ENCODE measurements at regions not wholly inside any gene's neighbourhood (a gene's known extent, or its start where the extent isn't known, plus 50 kb on each side); places are given as distances from the start of the nearest gene placed in this dataset.
"Not testable (repeated sequence)": the region's sequence is repeated elsewhere in the genome, so short reads cannot be mapped to it uniquely, and the experiment has no call there.

GRCh38 chr7:68235937-68236336 is 1239.3 kb downstream of the TYW1 start:
- H3K27ac Mint-ChIP-seq: no peak overlapping the region
- no peak overlapping the region for H3K4me3 Mint-ChIP-seq
- intact Hi-C loops (cut with micrococcal nuclease): no loop called here
- no peaks in the 10 kb centered on the region for H3K36me3 Mint-ChIP-seq (ENCODE audit: low read depth)
- no peaks in the 10 kb centered on the region for H3K27me3 Mint-ChIP-seq (ENCODE audit: insufficient read depth)
- no peak for DNase-seq (ENCODE audit: low spot score)
- H3K4me1 Mint-ChIP-seq (ENCODE audit: low read depth): no peaks in the 10 kb centered on the region
- peaks cover 32% of the 10 kb centered on the region for H3K9me3 Mint-ChIP-seq

- H3K4me1 Mint-ChIP-seq (ENCODE audit: low read depth): no peaks in the 10 kb centered on the region
- H3K27ac Mint-ChIP-seq: no peak overlapping the region
- H3K9me3 Mint-ChIP-seq: peaks cover 41% of the 10 kb centered on the region
- DNase-seq (ENCODE audit: low spot score): no peak
- no peak overlapping the region for H3K4me3 Mint-ChIP-seq
- intact Hi-C loops (cut with micrococcal nuclease): no loop called here
- no peaks in the 10 kb centered on the region for H3K27me3 Mint-ChIP-seq (ENCODE audit: insufficient read depth)
- H3K36me3 Mint-ChIP-seq (ENCODE audit: low read depth): no peaks in the 10 kb centered on the region
Measured at GRCh38 chr7:68238204-68238805, 1241.7 kb downstream of the TYW1 start.

GRCh38 chr7:68243128-68243527 is 1246.5 kb downstream of the TYW1 start:
- H3K27me3 Mint-ChIP-seq (ENCODE audit: insufficient read depth): no peaks in the 10 kb centered on the region
- intact Hi-C loops (cut with micrococcal nuclease): no loop called here
- no peak overlapping the region for H3K4me3 Mint-ChIP-seq
- no peaks in the 10 kb centered on the region for H3K4me1 Mint-ChIP-seq (ENCODE audit: low read depth)
- no peaks in the 10 kb centered on the region for H3K36me3 Mint-ChIP-seq (ENCODE audit: low read depth)
- peaks cover 57% of the 10 kb centered on the region for H3K9me3 Mint-ChIP-seq
- no peak for DNase-seq (ENCODE audit: low spot score)
- H3K27ac Mint-ChIP-seq: no peak overlapping the region

- Mint-ChIP-seq H3K4me3 (no peak overlapping the region), H3K27me3 (ENCODE audit: insufficient read depth) (no peaks in the 10 kb centered on the region), H3K27ac (no peak overlapping the region), H3K9me3 (peaks cover 61% of the 10 kb centered on the region), H3K36me3 (ENCODE audit: low read depth) (no peaks in the 10 kb centered on the region), H3K4me1 (ENCODE audit: low read depth) (no peaks in the 10 kb centered on the region)
- intact Hi-C loops (cut with micrococcal nuclease): no loop called here
- no peak for DNase-seq (ENCODE audit: low spot score)
Measured at GRCh38 chr7:68244389-68244788, 1247.8 kb downstream of the TYW1 start.

GRCh38 chr7:68245688-68246087 is 1249.1 kb downstream of the TYW1 start:
- Mint-ChIP-seq H3K4me3 (no peak overlapping the region), H3K4me1 (ENCODE audit: low read depth) (no peaks in the 10 kb centered on the region), H3K27me3 (ENCODE audit: insufficient read depth) (no peaks in the 10 kb centered on the region), H3K27ac (no peak overlapping the region), H3K36me3 (ENCODE audit: low read depth) (no peaks in the 10 kb centered on the region), H3K9me3 (peaks cover 58% of the 10 kb centered on the region)
- no peak for DNase-seq (ENCODE audit: low spot score)
- intact Hi-C loops (cut with micrococcal nuclease): no loop called here

GRCh38 chr7:68246189-68246633 is 1249.6 kb downstream of the TYW1 start:
- H3K4me3 Mint-ChIP-seq: no peak overlapping the region
- H3K27me3 Mint-ChIP-seq (ENCODE audit: insufficient read depth): no peaks in the 10 kb centered on the region
- H3K4me1 Mint-ChIP-seq (ENCODE audit: low read depth): no peaks in the 10 kb centered on the region
- no peak for DNase-seq (ENCODE audit: low spot score)
- no peaks in the 10 kb centered on the region for H3K36me3 Mint-ChIP-seq (ENCODE audit: low read depth)
- H3K9me3 Mint-ChIP-seq: peaks cover 52% of the 10 kb centered on the region
- intact Hi-C loops (cut with micrococcal nuclease): no loop called here
- no peak overlapping the region for H3K27ac Mint-ChIP-seq

GRCh38 chr7:68247126-68247525 is 1250.5 kb downstream of the TYW1 start:
- intact Hi-C loops (cut with micrococcal nuclease): no loop called here
- Mint-ChIP-seq H3K36me3 (ENCODE audit: low read depth) (no peaks in the 10 kb centered on the region), H3K9me3 (peaks cover 49% of the 10 kb centered on the region), H3K4me1 (ENCODE audit: low read depth) (no peaks in the 10 kb centered on the region), H3K4me3 (no peak overlapping the region), H3K27me3 (ENCODE audit: insufficient read depth) (no peaks in the 10 kb centered on the region), H3K27ac (no peak overlapping the region)
- DNase-seq (ENCODE audit: low spot score): no peak

GRCh38 chr7:68247571-68247970 is 1250.9 kb downstream of the TYW1 start:
- Mint-ChIP-seq H3K27ac (no peak overlapping the region), H3K36me3 (ENCODE audit: low read depth) (no peaks in the 10 kb centered on the region), H3K9me3 (peaks cover 44% of the 10 kb centered on the region), H3K4me3 (no peak overlapping the region), H3K27me3 (ENCODE audit: insufficient read depth) (no peaks in the 10 kb centered on the region), H3K4me1 (ENCODE audit: low read depth) (no peaks in the 10 kb centered on the region)
- no peak for DNase-seq (ENCODE audit: low spot score)
- intact Hi-C loops (cut with micrococcal nuclease): no loop called here

GRCh38 chr7:68248973-68249372 is 1252.3 kb downstream of the TYW1 start:
- Mint-ChIP-seq H3K27me3 (ENCODE audit: insufficient read depth) (no peaks in the 10 kb centered on the region), H3K27ac (no peak overlapping the region), H3K36me3 (ENCODE audit: low read depth) (no peaks in the 10 kb centered on the region), H3K4me1 (ENCODE audit: low read depth) (no peaks in the 10 kb centered on the region), H3K4me3 (no peak overlapping the region), H3K9me3 (peaks cover 41% of the 10 kb centered on the region)
- no peak for DNase-seq (ENCODE audit: low spot score)
- intact Hi-C loops (cut with micrococcal nuclease): no loop called here

- H3K9me3 Mint-ChIP-seq: peaks cover 37% of the 10 kb centered on the region
- no peak overlapping the region for H3K4me3 Mint-ChIP-seq
- no peak for DNase-seq (ENCODE audit: low spot score)
- H3K27me3 Mint-ChIP-seq (ENCODE audit: insufficient read depth): no peaks in the 10 kb centered on the region
- H3K27ac Mint-ChIP-seq: no peak overlapping the region
- no peaks in the 10 kb centered on the region for H3K4me1 Mint-ChIP-seq (ENCODE audit: low read depth)
- no peaks in the 10 kb centered on the region for H3K36me3 Mint-ChIP-seq (ENCODE audit: low read depth)
- intact Hi-C loops (cut with micrococcal nuclease): no loop called here
Measured at GRCh38 chr7:68249611-68250010, 1253.0 kb downstream of the TYW1 start.

- H3K9me3 Mint-ChIP-seq: peaks cover 32% of the 10 kb centered on the region
- no peak overlapping the region for H3K4me3 Mint-ChIP-seq
- no peaks in the 10 kb centered on the region for H3K36me3 Mint-ChIP-seq (ENCODE audit: low read depth)
- DNase-seq (ENCODE audit: low spot score): no peak
- H3K4me1 Mint-ChIP-seq (ENCODE audit: low read depth): no peaks in the 10 kb centered on the region
- H3K27me3 Mint-ChIP-seq (ENCODE audit: insufficient read depth): no peaks in the 10 kb centered on the region
- H3K27ac Mint-ChIP-seq: no peak overlapping the region
- intact Hi-C loops (cut with micrococcal nuclease): no loop called here
Measured at GRCh38 chr7:68250143-68250542, 1253.5 kb downstream of the TYW1 start.

GRCh38 chr7:68254815-68255214 is 1258.2 kb downstream of the TYW1 start:
- DNase-seq (ENCODE audit: low spot score); intact Hi-C loops (cut with micrococcal nuclease); H3K36me3 Mint-ChIP-seq (ENCODE audit: low read depth); H3K27ac Mint-ChIP-seq; H3K4me3 Mint-ChIP-seq; H3K4me1 Mint-ChIP-seq (ENCODE audit: low read depth); H3K27me3 Mint-ChIP-seq (ENCODE audit: insufficient read depth): not testable (repeated sequence)
- peaks cover 17% of the 10 kb centered on the region for H3K9me3 Mint-ChIP-seq

GRCh38 chr7:68256295-68256694 is 1259.7 kb downstream of the TYW1 start:
- DNase-seq (ENCODE audit: low spot score): no peak
- Mint-ChIP-seq H3K27me3 (ENCODE audit: insufficient read depth) (no peaks in the 10 kb centered on the region), H3K4me3 (no peak overlapping the region), H3K4me1 (ENCODE audit: low read depth) (no peaks in the 10 kb centered on the region), H3K27ac (no peak overlapping the region), H3K9me3 (peaks cover 26% of the 10 kb centered on the region), H3K36me3 (ENCODE audit: low read depth) (no peaks in the 10 kb centered on the region)
- intact Hi-C loops (cut with micrococcal nuclease): no loop called here

- Mint-ChIP-seq H3K4me1 (ENCODE audit: low read depth) (no peaks in the 10 kb centered on the region), H3K27ac (no peak overlapping the region), H3K36me3 (ENCODE audit: low read depth) (no peaks in the 10 kb centered on the region), H3K4me3 (no peak overlapping the region), H3K9me3 (peaks cover 35% of the 10 kb centered on the region), H3K27me3 (ENCODE audit: insufficient read depth) (no peaks in the 10 kb centered on the region)
- intact Hi-C loops (cut with micrococcal nuclease): no loop called here
- no peak for DNase-seq (ENCODE audit: low spot score)
Measured at GRCh38 chr7:68258609-68259008, 1262.0 kb downstream of the TYW1 start.

All from activated T-helper 1 cell treated with anti-CD3 and anti-CD28 coated beads, Interleukin-12 subunit alpha, Interleukin-12 subunit beta, Interleukin-2, Interleukin-4 antibody, amounts not matched to agents 30 ng/mL and 10 ng/mL and 1 ng/mL, durations not matched to agents 14 hours and 24 hours and 36 hours (primary cell).